HG03378 (cell line): ENCODE measurements at regions not wholly inside any gene's neighbourhood (a gene's known extent, or its start where the extent isn't known, plus 50 kb on each side); places are given as distances from the start of the nearest gene placed in this dataset.

ENCODE experiments used
- ATAC-seq: cut with Tn5 transposase; IDR thresholded peaks from one replicate; pipeline ENCODE4 v1.9.1; 2021; ENCODE audit warnings: mild to moderate bottlenecking, moderate library complexity; ENCODE audit not compliant: unreplicated experiment

- no peak for ATAC-seq
These were observed 343.4 kb downstream of the PLPP3 start for GRCh38 chr1:56235909-56236510.

GRCh38 chr1:56229186-56229585 is 350.2 kb downstream of the PLPP3 start:
- ATAC-seq = no peak

GRCh38 chr1:56227886-56228285 is 351.5 kb downstream of the PLPP3 start:
- ATAC-seq = no peak

GRCh38 chr1:56227401-56227800 is 352.0 kb downstream of the PLPP3 start:
- ATAC-seq = no peak

DNA sequence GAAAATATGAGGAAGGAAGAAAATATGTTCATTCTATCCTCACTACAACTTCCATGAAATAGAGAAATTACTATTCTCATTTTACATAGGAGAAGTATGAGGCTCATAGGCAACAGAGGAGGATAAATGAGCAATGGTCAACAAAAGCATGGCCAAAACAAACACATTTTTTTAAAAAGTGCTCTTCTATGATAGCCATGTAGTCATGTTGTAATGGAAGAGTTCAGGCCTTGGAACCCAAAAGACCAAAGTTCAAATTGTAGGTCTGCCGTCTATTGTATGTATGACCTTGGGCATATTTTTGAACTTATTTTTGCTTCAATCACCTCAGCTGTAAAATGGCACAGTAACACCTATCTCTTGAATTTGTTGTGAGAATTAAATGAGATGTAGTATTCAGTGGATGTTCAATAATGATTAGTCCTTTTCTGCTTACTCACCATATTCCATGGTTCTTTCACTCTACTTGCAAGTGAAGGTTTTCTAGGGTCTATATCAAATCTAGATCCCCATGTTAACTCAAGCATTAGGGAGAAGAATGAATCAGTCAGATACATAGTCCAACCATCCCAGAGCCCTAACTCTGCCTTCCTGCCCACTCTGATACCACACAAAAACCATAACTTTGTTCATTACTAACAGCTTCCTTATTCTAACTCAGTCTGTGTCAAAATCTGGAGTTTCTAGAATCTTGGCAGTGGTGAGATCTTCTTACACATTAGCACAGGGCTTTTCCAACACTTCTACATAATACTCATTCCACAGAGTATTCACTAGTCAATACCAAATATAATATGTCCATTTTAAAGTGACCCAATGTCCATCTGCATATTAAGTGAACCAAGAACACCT is 353.2 kb downstream of the PLPP3 start:
- no peak for ATAC-seq

DNA sequence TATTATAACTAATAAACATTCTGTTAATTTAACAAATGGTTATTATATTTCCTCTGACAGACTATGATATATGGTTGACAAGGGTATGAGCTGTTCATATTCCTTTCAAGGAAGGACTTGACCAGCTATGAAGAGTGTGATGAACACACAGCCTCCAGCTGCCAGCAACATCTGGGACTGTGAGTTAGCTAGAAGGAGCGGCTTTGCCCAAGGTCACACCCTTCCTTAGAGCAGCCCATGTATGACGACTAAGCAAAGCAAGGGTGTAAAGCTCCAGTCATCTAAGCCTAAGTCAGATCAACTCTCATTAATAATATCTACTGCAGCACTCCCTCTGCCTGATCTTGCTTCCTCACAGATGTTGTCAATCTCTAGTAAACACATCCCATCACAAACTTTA is 355.4 kb downstream of the PLPP3 start:
- ATAC-seq = no peak

DNA sequence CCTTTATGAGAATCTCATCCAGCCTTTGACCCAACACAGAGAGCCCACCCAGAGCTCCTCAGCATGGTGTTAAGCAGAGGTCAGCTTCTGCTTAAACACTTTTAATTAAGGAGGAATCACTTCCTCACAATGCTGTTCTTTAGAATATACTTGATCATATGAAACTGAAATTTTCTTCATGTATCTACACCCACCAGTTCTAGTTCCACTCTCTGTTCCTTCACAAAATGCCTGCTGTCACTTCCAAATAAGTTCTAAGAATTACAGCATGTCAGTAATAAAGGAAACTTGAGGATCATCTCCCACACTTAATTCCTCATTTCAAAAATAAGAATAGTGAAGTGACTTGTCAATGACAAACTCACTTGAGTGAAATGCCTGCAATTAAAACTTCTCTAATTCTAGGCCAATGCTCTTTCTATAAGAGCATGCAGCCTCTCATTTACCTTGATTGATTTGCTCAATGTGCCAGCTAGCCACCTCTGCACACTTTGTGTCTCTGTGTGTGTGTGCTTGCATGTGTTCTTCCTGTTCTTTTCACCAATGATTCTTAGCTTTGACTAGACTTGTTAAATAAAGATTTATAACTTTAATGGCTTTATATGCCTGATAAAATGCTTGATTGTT is 356.3 kb downstream of the PLPP3 start:
- no peak for ATAC-seq

DNA sequence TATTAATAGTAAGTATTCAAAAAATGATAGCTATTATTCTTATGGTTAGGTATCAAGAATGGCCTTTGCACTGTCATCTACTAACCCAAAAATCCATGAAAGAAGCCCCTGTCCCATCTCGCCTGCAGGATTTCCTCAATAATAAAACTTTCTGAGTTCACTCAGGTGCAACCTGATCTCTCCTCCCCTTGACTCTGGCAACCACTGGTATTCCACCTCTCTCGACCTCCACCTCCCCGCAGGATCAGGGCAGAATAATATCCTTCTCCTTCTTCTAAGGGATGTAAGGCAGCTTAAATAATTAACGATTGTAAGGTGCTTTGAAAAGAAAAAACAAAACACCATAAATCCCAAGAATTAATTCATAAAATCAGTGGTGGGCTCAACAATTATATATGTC is 359.3 kb downstream of the PLPP3 start:
- ATAC-seq = no peak

DNA sequence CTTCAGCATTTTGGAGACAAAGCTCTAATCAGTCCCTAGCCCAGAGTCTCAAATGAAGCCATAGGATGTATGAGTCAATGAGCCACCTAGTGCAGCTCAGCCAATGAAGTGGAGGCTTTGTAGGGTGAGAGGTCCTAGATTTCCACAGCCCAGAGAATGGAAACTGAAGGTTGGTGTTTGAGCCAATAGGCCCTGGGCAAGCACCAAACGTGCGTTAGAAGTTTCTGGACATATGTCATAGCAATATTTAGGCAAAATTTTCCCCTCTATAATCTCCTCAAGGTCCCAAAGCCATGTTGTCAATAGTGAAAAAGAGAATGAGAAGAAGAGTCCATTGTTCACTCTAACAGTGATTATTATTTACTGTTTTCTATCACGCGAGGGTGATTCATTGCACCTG is 361.3 kb downstream of the PLPP3 start:
- no peak for ATAC-seq

GRCh38 chr1:56216218-56216617 is 363.1 kb downstream of the PLPP3 start:
- ATAC-seq = no peak

DNA sequence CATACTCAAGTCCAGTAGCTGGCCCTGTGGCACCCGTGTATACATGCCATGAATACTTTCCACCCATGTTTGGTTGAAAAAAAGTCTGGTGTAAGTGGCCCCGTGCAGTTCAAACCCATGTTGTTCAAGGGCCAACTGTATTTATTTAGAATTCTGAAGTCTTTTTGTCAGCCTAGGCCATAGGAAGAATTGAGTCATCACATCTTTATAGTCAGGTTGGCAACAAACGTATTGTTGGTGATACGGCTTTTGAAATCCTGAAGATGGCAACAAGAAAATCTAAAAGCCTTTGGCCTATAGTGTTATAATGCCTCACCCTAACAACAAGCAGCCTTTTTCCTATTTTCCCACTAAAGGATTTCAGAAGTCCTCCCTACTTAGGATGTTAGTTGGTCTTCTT is 363.6 kb downstream of the PLPP3 start:
- ATAC-seq = no peak

DNA sequence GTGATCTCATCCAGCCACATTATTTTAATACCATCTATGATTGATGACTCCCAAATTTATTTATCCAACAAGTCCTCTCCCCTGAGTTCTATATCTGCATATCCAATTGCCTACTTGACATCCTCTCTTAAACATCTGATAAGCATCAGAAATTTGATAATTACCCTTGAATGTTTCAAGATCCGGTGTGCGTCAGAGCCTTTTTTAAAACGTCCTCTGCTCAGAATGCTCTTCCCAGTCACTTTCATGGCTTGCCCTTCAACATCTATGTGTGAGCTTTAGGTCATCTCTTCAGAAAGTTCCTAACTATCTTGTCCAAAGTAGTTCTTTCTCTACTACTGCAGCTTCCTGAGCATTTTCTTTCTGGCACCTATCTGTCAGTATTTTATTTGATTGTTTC is 364.3 kb downstream of the PLPP3 start:
- no peak for ATAC-seq

DNA sequence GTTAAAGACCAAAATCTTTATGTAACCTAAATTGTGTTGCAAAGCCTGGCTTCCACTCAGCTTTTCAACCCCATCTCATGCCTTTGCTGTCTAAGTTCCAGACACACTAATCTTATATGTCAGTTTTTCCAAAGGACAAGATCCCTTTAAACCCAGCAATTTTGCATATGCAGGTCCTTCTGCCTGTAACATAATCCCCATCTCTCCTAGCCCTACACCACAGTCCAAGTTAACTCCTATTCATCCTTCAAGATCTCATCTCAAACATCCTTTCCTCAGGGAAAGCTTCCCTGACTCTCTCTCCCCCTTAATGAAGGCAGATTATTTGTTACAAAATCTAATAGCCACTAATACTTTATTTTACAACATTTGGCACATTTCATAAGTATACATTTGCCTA is 366.3 kb downstream of the PLPP3 start:
- ATAC-seq = no peak

DNA sequence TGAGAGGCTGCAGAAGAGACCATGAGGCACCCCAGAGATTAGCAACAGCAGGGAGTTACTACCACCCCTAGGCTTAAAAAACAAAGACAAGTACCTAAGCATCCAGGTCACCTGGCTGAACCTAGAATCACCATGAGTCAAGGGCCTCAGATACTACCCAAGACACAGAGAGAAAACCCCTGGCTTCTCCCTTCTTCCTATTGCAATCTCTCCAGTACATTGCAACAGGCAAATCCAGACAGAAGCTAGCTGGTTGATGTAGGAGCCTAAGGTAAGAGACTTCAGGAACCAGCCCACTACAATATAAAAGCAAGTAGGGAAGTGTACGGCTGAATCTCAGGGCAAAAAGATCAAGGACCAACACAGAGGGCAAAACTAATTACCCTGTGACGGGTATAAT is 367.2 kb downstream of the PLPP3 start:
- no peak for ATAC-seq

GRCh38 chr1:56206391-56206790 is 373.0 kb downstream of the PLPP3 start:
- ATAC-seq = no peak

DNA sequence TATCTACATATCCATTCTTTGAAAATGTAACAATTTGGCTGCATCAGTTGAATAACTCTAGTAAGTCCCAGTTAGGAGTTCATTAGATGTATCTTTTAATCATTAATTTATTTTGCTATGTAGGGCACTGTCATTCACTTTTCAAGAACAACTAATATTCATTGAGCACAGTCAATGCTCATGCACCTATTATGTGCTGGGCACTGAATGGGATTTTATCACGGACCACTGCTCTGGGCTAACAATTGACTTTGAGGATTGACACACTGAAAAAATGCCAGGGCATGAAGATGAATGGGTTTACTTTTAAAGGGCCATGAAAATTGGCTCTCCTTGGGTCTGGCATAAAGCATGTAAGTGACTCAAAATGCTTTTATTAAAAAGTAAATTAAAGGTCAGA is 375.2 kb downstream of the PLPP3 start:
- no peak for ATAC-seq

DNA sequence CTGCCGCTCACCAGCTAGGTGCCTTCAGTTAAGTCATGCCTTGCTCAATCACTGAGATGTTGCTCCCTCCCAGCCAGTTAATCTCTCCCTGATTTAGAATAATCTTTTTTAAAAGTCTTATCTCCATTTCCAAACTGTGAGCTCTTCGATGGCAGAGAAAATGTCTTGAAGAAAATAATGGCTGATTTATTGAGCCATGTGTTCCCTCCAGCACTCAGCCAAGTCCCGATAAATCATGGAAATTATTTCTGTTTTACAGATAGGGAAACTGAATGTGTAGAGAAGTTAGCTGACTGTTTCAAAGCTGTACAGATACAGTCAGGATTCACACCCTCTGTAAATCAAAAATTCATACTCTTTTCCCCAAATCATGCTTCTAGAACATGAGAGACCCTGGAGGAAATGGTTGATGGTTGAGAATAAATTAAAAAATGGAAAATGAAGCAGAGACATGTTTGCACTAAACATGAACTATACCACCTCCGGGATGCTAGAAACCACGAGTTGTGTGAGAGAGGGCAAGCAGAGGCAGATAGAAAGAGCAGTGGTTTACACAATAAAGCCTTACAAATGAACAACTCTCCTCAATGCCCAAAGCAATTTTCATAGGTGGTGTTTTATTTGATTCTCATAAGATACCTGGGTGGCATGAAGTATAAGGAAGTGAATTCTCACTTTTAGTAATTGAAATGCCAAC is 376.4 kb downstream of the PLPP3 start:
- no peak for ATAC-seq

GRCh38 chr1:56202186-56202585 is 377.2 kb downstream of the PLPP3 start:
- ATAC-seq = no peak

GRCh38 chr1:56200896-56201295 is 378.5 kb downstream of the PLPP3 start:
- ATAC-seq = no peak

GRCh38 chr1:56200442-56200841 is 378.9 kb downstream of the PLPP3 start:
- ATAC-seq = no peak

DNA sequence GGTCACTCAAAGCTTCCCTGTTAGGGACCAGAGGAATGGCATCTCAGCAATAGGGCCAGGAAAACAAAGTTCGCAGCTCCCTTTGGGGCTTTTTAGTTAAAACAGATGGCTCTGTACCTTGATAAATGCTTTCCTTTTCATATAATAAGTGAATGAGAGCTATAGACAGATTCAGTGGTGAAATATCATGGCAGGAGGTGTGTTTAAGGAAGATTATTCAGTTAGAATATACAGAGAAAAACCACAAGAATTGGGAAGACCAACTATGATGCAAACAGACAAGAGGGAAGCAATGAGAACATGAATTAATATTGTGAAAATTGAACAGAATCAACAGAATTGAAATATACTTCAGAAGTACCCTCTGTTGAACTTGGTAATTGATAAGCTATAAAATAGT is 379.4 kb downstream of the PLPP3 start:
- ATAC-seq = no peak

DNA sequence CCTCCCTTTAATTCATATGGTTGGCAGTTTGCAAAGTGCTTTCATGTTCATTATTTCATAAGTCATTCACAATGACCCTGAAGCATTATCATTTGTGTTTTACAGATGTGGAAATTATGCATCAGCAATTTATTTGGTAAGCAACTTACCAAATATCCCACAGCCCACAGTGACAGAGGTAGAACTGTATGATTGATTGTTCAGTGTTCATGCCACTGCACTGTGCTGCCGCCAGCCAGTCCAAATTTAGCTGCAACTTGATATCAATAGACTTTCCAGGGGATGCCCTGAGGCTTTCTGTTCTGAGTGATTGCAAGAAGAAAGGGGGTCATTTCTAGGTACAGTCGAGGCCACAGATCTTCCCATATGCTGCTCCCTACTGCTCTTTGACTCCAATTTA is 380.3 kb downstream of the PLPP3 start:
- ATAC-seq = no peak
